MV-4-11 (cell line): ENCODE measurements at regions not wholly inside any gene's neighbourhood (a gene's known extent, or its start where the extent isn't known, plus 50 kb on each side); places are given as distances from the start of the nearest gene placed in this dataset.
"Not testable (repeated sequence)": the region's sequence is repeated elsewhere in the genome, so short reads cannot be mapped to it uniquely, and the experiment has no call there.

Experiments
- DNase-seq: peaks from one replicate; lab custom pipeline; 2025; lab: John Stamatoyannopoulos, UW

DNA sequence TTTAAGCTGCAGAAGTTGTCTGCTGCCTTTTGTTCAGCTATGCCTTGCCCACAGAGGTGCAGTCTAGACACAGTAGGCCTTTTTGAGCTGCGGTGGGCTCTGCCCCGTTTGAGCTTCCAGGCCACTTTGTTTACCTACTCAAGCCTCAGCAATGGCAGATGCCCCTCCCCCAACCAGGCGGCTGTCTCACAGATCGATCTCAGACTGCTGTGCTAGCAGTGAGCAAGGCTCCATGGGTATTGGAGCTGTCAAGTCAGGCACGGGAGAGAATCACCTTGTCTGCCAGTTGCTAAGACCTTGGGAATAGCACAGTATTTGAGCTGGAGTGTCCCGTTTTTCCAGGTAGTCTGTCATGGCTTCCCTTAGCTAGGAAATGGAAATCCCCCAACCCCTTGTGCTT is 587.8 kb upstream of the CLINT1 start:
- not testable (repeated sequence) for DNase-seq

DNA sequence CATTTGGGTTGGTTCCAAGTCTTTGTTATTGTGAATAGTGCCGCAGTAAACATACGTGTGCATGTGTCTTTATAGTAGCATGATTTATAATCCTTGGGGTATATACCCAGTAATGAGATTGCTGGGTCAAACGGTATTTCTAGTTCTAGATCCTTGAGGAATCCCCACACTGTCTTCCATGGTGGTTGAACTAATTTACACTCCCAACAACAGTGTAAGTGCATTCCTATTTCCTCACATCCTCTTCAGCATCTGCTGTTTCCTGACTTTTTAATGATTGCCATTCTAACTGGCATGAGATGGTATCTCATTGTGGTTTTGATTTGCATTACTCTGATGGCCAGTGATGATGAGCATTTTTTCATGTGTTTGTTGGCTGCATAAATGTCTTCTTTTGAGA is 580.3 kb upstream of the CLINT1 start:
- not testable (repeated sequence) for DNase-seq

DNA sequence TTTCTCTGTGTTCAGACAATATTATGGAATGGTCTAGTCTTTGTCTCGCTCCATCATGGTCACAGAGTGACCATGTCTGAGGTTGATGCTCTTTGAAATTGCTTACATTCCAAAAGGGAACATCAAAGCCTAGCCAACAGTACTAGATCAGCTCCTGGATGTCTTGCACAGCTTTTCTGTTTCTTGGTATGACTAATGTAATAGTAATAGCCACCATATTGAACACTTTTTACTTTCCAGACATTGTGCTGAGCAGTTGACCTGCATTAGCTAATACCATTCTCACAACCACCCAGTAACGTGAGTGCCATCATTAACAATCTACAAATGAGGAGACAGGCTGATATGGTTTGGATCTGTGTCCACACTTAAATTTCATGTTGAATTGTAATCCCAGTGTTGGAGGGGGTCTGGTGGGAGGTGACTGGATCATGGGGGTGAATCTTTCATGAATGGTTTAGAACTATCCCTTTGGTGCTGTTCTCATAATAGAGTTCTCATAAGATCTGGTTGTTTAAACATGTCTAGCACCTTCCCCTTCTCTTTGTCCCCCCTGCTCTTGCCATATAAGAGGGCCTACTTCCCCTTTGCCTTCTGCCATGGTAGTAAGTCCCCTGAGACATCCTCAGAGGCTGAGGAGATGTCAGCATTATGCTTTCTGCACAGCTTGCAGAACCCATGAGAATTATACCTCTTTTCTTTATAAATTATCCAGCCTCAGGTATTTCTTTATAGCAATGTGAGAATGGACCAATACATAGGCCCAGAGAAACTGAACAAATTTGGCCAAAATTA is 577.5 kb upstream of the CLINT1 start:
- peak; percentile 51 for DNase-seq

DNA sequence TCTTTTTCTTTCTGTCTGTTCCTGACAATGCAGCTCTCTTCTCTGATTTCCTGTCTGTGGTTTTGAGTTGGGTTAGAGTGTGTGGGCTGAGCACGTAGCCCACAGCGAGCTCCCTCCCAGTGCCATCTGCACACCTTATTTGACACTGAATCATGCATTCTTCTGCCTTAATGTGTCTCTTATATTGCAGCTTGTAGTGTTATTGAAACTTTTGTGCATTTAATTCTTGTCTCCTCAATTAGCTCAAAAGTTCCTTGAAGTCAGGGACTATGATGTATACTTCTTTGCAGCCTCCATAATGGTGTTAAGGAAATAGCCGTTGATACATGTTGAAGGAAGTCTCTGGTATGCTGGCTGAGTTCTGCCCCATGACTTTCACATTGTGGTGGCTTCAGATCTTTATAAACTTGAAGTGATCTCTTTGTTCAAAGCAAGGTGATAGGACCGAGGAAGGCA is 576.2 kb upstream of the CLINT1 start:
- DNase-seq: no peak

DNA sequence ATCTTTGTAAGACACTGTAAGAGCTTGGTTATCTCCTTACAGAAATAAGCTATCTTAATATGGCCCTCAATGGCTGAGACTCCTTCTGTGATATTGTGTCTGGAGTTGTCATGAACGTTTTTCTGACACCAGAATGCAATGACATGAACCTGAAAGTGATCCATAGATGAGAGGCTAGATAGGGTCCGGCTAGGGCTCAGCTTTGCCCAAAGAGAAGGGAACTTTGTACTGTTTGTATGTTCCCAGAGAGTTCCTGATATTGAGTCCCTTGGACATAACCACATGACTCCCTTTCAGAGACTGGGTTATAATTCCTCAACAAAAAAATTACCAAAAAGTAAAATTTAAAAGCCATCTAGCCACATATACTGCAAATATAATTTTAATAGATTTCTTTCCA is 575.8 kb upstream of the CLINT1 start:
- DNase-seq: no peak

DNA sequence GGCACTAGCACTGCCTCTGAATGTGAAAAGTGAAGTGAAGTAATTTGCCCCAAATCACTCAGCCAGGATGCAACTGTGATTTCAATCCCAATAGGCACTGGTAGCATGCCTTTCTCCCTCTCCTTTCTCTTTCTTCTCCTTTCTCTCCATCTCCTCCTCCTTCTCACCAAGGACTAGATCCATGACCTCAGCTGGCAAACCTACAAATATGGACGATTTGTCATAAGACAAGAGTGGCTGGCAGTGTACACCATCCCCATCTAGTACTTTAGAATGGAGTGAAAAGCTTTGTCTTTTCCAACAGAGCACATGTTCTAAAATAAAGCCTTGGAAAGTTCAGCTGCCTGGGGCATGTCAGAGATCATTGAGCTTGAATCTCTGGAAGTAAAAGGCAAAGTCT is 574.7 kb upstream of the CLINT1 start:
- DNase-seq: no peak

DNA sequence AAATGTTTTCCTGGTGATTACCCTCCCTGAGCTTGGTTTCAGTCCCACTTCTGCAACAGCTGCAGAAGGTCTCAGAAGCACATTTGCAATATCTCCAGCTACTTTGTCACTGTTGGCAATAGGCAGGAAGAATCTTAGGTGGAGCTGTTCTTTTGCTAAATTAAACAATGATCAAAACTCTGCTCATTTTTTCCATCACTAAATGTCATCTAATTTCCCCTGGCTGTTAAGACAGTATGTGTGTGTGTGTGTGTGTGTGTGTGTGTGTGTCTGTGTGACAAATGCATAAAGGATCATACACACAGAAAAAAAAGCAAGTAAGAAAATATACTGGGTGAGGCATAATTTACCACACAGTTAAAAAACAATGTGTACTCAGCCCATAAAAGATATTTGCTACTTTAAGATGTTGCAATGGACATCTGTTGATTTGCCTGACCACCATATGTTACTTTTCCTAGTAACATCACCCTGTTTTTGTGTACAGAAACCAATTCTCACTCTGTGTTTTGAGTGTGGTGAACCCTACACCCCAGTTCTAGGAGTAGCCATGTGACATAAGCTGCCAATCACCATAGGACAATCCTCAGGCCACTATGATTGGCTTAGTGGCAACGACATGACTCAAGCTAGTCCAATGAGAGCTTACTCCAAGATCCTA is 572.6 kb upstream of the CLINT1 start:
- peak; percentile 47 for DNase-seq

DNA sequence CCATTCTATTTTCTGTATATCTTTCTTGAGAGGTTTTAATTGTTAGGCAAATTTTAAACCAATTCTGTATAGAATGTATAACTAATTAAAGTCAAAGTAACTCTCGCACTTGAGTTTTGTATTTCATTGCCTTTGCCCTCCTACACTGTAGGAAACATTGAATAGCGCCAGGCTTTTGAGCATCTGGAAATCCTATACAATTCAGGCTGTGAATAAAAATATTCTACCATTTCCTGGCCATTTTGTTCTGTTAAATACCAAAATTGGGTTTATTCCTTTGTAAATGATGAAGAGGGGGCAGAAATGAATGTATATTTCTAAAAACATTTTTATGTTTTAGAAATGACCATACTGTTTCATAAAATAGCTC is 571.8 kb upstream of the CLINT1 start:
- no peak for DNase-seq

DNA sequence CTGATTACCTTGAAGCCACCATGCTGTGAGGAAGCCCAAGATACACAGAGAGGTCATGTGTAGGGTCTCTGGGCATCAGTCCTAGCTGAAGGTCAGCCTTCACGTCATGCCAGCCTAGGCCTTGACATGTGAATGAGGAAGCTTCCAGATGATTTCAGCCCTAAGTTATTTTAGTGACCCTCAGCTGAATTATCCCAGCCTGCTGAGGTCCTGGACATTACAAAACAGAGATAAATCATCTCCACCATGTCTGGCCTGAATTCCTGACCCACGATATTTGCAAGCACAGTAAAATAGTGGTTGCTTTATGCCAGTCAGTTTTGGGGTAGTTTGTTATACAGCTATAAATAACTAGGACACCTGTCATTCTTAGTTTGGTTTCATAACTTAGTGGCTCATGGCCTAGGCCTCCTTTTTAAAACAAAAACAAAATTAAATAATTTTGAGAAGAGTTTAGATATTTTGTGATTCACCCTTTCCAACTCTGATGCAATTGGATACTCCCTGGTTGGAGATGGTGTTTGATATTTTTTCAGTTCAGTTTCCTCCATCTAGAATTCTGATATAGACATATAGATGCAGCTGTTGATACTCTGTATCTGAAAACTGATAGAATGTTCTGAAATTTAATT is 571.3 kb upstream of the CLINT1 start:
- no peak for DNase-seq

DNA sequence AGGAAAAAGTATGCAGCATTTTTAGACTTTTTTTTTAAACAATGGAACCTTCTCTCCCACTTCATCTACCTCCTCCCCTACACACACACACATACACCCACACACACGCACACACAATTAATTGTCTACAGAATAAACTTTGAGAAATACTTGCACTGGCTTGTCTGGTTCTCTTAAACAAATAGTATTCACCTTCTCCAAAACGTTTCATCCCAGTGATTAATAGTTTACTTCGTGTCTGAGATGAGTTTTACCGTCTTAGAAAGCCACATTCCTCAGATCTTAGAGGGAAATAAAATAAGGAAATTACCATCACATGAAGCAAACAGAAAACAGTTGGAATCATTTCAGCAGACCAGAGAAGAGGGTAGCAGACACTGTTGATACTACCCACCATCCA is 570.6 kb upstream of the CLINT1 start:
- DNase-seq: no peak

DNA sequence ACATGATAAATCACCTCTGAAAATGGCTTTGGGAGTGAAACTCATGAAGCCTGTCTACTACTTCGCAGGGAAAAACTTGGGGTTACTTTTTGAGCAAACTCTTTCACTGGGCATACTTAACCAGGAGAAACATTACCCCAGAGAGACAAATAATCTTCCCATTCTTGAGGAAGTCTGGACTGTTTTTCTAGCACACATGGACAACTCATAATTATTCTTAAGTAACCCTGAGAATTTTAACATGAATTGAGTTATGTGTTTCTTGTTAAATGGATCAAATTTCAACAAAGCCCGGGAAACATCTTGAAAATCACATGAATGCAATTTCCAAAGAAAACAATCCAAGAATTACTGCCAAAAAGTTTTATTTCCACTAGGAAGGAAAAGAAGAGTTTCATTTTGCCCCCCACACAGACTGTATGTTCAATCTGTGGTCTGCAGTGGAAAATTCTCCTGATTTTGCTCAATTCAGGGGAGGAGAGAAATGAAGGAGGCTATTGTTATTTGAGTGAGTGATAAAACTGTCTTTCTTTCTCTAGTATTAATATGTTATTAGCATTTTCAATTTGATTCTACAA is 564.8 kb upstream of the CLINT1 start:
- DNase-seq: no peak

DNA sequence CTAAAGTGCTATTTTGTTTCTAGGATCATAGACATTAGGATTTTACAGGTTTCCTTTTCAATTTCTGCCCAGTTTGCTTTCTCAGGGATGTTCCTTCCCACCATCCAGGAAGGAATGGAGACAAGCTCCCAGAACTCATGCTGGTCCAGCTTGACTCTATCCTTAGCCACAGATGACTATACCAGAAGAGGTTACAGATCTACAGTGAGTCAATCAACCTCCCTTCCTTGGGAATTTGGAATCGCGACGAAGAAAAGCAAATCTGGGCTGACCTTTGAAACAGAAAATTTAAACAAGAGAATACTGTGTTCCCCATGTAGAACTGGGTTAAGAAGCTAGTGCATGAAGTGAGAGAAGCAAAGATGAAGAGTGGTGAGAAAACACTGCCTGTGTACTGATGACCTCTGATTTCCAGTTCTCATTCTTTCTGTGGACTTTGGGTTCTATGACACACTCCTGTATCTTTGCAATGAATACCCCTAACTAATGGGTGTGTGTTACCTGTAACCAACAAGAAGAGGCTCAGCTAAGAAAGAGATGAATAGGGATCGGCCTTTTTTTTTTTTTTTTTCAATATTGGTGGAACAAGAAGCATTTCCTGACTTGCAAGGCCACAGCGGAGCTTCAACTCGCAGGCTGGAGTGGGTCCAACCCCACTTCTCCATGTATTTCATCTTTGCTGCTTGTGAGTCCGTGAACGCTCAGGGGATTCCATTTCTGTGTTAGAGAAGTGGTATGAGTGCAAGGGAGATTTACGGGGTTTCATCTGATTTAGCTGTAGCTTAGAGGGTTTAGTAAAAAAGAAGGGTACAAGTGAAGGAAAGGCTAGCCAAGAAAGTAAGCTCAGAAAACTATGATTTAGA is 563.9 kb upstream of the CLINT1 start:
- DNase-seq: no peak

DNA sequence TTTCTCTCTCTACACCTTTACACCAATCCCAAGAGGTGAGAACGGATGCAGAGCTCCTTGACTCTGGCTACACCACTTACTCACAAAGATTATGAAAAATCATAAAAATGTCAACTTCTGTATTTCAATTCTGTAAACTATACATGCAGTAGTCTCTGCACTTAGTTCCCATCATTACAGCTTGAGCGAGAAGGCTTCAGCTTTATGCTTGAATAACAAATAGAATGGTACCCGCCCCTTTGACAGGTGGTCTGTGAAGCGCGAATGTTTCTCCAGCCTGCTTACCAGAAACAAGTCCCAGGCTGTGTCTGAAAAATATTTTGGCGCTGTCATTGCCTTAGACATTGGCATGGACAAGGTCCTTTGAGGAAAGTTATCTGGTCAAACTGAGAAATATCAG is 562.4 kb upstream of the CLINT1 start:
- no peak for DNase-seq

DNA sequence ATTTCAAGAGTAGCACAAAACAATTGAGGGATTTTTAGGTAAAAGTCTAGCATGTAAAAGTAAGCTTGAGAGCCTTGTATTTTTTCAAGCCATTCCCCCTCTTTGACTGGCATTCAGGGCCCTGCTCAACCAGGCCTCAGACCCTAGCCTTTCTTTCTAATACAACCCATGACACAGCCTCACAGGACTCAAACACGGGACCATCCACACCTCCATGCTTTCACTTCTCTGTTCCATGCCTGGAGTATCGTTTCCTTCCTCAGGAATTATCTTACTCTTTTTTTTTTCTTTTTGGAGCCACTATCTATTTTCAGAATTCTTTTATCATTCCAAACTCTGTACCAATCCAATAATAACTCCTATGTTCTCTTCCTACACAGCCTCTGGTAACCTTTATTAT is 560.2 kb upstream of the CLINT1 start:
- no peak for DNase-seq

DNA sequence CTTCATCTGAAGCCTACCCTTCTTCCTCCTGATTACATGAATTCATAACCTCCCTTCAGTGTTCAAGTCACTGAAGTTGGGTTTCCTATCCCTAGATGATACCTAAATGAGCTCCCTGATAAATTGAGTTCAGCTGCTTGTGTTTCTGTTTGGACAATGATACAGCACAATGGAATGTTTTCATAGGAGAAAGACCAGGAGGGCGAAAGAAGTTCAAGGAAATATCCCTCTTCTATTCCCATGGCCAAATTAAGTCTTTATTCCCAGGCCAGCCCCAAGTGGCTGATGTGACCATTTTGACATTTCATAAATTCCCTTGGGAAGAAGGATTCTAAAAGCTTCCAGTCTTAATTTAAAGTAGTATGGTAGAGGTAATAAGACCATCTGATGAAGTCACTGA is 555.8 kb upstream of the CLINT1 start:
- DNase-seq: no peak

DNA sequence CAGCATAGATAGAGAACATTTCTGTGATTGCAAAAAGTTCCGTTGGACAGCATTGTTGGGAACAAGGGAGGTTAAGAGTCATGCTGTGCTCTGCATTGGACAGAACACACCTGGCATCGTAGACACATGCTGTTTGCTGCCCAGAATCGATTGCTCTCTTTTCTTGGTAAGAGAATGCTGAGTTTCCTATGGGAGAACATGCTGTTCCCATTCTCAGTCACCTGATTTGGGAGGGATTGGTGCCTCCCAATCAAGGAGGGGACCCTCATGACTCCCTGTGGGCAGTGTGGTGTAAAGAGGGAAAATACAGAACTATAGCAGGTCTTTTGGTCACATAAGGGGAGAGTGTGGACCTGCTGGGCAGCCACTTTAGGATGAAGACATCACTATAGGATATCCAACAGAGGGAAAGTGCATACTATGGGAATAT is 555.4 kb upstream of the CLINT1 start:
- no peak for DNase-seq

DNA sequence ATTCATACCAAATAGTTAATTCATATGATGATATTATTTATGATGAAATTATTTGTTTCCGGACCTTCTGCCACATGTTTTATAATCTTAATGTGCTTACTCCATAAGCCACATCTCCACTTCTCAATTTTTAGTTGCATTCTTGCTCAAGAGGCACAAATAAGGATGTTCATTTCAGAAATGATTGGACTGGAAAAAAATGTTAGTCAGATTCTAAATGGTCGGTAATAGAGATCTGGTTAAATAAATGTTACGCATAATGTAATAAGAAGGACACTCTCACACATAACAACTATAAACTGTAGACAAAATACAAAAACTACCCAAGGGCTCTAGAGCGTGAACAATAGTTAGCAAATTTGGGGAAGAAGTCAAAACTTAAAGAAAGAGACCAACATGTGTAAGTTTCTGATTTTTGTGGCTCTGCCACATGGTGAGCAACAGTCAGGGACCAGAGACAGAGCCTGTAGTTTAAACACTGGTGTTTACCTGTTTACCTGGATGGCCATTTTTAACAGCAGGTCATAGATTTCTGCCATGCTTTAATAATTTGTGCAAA is 554.3 kb upstream of the CLINT1 start:
- peak; percentile 85 for DNase-seq

DNA sequence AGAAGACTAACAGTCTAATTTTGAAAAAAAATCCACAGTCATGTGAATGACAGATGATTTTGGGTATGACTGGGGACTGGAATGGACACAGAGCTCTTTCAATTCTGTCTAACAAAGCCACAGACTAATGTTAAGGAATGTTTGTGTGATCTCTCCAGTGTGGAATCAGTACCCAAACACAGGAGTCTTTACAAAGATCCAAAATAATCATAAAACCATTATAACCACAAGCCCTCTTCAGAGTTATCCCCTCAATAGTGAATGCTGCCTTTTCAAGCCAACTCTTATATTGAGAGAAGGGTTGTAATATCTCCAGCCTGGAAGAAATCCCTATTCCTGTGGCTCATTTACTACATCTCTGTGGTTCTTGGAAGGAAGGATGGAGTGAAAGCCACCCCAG is 552.0 kb upstream of the CLINT1 start:
- DNase-seq: no peak

DNA sequence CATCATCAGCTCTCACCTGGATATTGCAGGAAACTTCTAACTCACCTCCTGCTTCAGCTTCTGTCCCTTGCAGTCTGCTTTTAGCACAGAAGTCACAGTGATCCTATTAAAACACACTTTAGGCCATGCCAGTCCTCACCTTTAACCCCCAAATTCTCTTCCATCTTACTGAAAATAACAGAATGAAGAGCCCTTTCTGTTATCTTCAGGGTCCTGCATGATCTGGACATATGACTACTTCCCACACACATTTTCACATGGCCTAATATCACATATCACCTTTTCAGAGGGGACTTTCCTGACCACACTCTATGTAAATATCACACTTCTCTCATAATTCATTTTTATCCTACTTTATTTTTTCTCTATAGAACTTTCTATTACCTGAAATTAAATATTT is 550.6 kb upstream of the CLINT1 start:
- DNase-seq: no peak

DNA sequence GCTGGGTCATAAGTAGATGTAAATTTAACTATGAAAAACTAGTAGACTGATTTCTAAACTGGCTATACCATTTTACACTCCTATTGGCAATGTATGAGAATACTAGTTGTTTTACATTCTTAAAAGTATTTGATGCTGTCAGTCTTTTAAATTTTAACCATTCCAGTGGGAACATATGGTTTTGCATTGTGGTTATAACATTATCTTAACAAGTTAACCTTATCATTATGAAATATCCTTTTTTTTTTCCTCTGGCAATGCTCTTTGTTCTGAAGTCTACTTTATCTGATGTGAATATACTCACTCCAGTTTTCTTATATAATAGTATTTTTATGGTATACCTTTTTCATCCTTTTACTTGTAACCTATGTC is 548.9 kb upstream of the CLINT1 start:
- DNase-seq: peak; percentile 8
